Erythroblast (primary cell): ENCODE measurements at regions not wholly inside any gene's neighbourhood (a gene's known extent, or its start where the extent isn't known, plus 50 kb on each side); places are given as distances from the start of the nearest gene placed in this dataset.

ENCODE experiments used
- GATA1 ChIP-seq: IDR thresholded peaks from 2 replicates; pipeline ENCODE4 v1.6.1; 2011; ENCODE audit warnings: low read depth, mild to moderate bottlenecking, control low read depth, low read length, moderate library complexity
- POLR2A ChIP-seq: IDR thresholded peaks from 2 replicates; pipeline ENCODE4 v1.6.1; 2011; ENCODE audit warnings: mild to moderate bottlenecking, low read length

- TF ChIP-seq POLR2A (no peak), GATA1 (no peak)
Measured at GRCh38 chr14:54026671-54027070, 70.0 kb upstream of the BMP4 start.
